Ascending aorta (tissue), 2 donors: ENCODE measurements at regions not wholly inside any gene's neighbourhood (a gene's known extent, or its start where the extent isn't known, plus 50 kb on each side); places are given as distances from the start of the nearest gene placed in this dataset.

ENCODE experiments used
- DNase-seq, 2 donors: peaks; one replicate each; pipeline ENCODE4 v3.0.0-alpha.2; 2019; ENCODE audit warnings: low spot score in 2 of 2
- H3K27ac ChIP-seq, 2 donors: fragments of 200-600 bp; sonication (generic); one replicate each; pipeline ENCODE4 v1.5.1; 2016 to 2017; ENCODE audit warnings: mild to moderate bottlenecking in 1 of 2
- H3K27me3 ChIP-seq: fragments of 200-600 bp; sonication (generic); one replicate; pipeline ENCODE4 v1.5.1; 2017
- H3K36me3 ChIP-seq, 2 donors: fragments of 200-600 bp; sonication (generic); one replicate each; pipeline ENCODE4 v1.5.1; 2016
- H3K4me1 ChIP-seq, 2 donors: fragments of 200-600 bp; sonication (generic); one replicate each; pipeline ENCODE4 v1.5.1; 2016 to 2017; ENCODE audit warnings: mild to moderate bottlenecking in 1 of 2
- H3K4me3 ChIP-seq, 2 donors: fragments of 200-600 bp; sonication (generic); one replicate each; pipeline ENCODE4 v1.5.1; 2016 to 2017; ENCODE audit warnings: mild to moderate bottlenecking in 1 of 2
- H3K9me3 ChIP-seq, 2 donors: fragments of 200-600 bp; sonication (generic); one replicate each; pipeline ENCODE4 v1.5.1; 2016
- intact Hi-C: fragments of 100-400 bp; cut with DNase I; formaldehyde crosslinking; loops from one replicate; pipeline ENCODE4 v1.15.1; 2023
- TF ChIP-seq, protein P1 (sequence below), 3 experiments: fragments of 200-600 bp in 2 of 3; fragments of 450-650 bp in 1 of 3; sonication (generic) in 2 of 3; IDR thresholded peaks; one replicate each; pipeline ENCODE4 v1.5.1; 2016 to 2019; ENCODE audit warnings: antibody characterized with exemption in 3 of 3, mild to moderate bottlenecking in 1 of 3, moderate library complexity in 1 of 3

GRCh38 chr3:59249004-59249403 is 199.2 kb upstream of the CFAP20DC start:
- Histone ChIP-seq H3K9me3 (no peaks in the 10 kb centered on the region), H3K27ac (no peak overlapping the region), H3K27me3 (no peaks in the 10 kb centered on the region), H3K36me3 (no peaks in the 10 kb centered on the region), H3K4me1 (no peaks in the 10 kb centered on the region), H3K4me3 (no peak overlapping the region)
- intact Hi-C loops: no loop called here
- TF ChIP-seq, protein P1, sequence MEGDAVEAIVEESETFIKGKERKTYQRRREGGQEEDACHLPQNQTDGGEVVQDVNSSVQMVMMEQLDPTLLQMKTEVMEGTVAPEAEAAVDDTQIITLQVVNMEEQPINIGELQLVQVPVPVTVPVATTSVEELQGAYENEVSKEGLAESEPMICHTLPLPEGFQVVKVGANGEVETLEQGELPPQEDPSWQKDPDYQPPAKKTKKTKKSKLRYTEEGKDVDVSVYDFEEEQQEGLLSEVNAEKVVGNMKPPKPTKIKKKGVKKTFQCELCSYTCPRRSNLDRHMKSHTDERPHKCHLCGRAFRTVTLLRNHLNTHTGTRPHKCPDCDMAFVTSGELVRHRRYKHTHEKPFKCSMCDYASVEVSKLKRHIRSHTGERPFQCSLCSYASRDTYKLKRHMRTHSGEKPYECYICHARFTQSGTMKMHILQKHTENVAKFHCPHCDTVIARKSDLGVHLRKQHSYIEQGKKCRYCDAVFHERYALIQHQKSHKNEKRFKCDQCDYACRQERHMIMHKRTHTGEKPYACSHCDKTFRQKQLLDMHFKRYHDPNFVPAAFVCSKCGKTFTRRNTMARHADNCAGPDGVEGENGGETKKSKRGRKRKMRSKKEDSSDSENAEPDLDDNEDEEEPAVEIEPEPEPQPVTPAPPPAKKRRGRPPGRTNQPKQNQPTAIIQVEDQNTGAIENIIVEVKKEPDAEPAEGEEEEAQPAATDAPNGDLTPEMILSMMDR (IDR thresholded peaks at IDR 0.05): no peak
- no peak for DNase-seq

GRCh38 chr3:59247402-59247841 is 197.6 kb upstream of the CFAP20DC start:
- H3K36me3 ChIP-seq: no peaks in the 10 kb centered on the region
- no peak overlapping the region for H3K27ac ChIP-seq
- H3K4me1 ChIP-seq: no peaks in the 10 kb centered on the region
- H3K9me3 ChIP-seq: no peaks in the 10 kb centered on the region
- intact Hi-C loops: no loop called here
- no peak for DNase-seq
- H3K4me3 ChIP-seq: no peak overlapping the region
- TF ChIP-seq, protein P1 (IDR thresholded peaks at IDR 0.05): no peak
- H3K27me3 ChIP-seq: no peaks in the 10 kb centered on the region

GRCh38 chr3:59246719-59247401 is 197.0 kb upstream of the CFAP20DC start:
- Histone ChIP-seq H3K4me3 (no peak overlapping the region), H3K27me3 (no peaks in the 10 kb centered on the region), H3K4me1 (no peaks in the 10 kb centered on the region), H3K27ac (no peak overlapping the region), H3K36me3 (no peaks in the 10 kb centered on the region), H3K9me3 (no peaks in the 10 kb centered on the region)
- no peak for DNase-seq
- TF ChIP-seq, protein P1 (IDR thresholded peaks at IDR 0.05): no peak
- intact Hi-C loops: no loop called here

DNA sequence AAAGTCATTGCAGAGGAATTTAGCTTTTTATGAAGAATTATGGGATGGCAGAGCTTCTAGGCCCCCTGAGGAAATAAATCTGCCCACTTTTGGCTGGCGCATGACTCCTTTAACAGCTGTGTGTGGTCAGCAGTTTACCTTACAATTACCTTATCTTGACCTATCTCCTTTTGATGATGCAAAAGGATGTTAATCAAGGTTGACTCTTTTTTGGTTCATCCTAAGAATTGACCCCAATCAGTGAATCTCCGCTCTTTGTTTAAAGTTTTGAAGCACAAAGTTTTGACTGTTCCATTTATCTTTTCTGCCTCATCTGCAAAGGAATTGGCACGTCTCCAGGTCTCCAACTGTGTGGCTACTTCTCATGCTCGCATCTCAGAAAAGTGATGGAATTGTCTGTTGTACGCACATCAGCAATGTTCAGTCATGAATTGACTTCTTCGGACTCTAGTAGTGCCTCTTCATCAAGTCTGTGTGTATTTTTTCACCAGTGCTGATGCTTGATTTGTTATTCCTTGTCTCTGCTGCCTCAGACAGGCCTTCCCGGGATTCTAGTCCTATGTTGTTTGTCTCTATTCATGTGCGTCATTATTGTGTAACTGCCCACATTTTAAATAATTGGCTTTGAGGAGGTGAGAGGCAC is 196.2 kb upstream of the CFAP20DC start:
- TF ChIP-seq, protein P1 (IDR thresholded peaks at IDR 0.05): no peak

GRCh38 chr3:59245300-59245858 is 195.6 kb upstream of the CFAP20DC start:
- intact Hi-C loops: no loop called here
- Histone ChIP-seq H3K36me3 (no peaks in the 10 kb centered on the region), H3K4me1 (no peaks in the 10 kb centered on the region), H3K27me3 (no peaks in the 10 kb centered on the region), H3K27ac (no peak overlapping the region), H3K9me3 (no peaks in the 10 kb centered on the region), H3K4me3 (no peak overlapping the region)
- TF ChIP-seq, protein P1 (IDR thresholded peaks at IDR 0.05): no peak
- DNase-seq: no peak

More for the DNA sequence above, 196.2 kb upstream of the CFAP20DC start:
- Histone ChIP-seq H3K36me3 (no peaks in the 10 kb centered on the region), H3K9me3 (no peaks in the 10 kb centered on the region), H3K4me1 (no peaks in the 10 kb centered on the region), H3K4me3 (no peak overlapping the region), H3K27me3 (no peaks in the 10 kb centered on the region), H3K27ac (no peak overlapping the region)
- DNase-seq: no peak
- intact Hi-C loops: no loop called here
